ENCODE measurements at regions not wholly inside any gene's neighbourhood (a gene's known extent, or its start where the extent isn't known, plus 50 kb on each side); places are given as distances from the start of the nearest gene placed in this dataset.

- H3K36me3 ChIP-seq (ENCODE audit: control insufficient read depth in 4 of 4, insufficient read depth in 3 of 4, low read depth in 1 of 4, low read length in 3 of 4), result no peaks in the 10 kb centered on the region
- peaks cover 0 to 2% (median 0%) of the 10 kb centered on the region in 4 donors for H3K4me1 ChIP-seq (ENCODE audit: control insufficient read depth in 4 of 4, insufficient read depth in 4 of 4, low read length in 3 of 4)
- DNase-seq (ENCODE audit: low spot score), result no peak
- WGBS, result 85% methylated on average over 2 of the region's 2 CpGs
- H3K4me3 ChIP-seq (ENCODE audit: low read depth in 1 of 3, low read length in 3 of 3), result no peak overlapping the region
- no peak overlapping the region for H3K27ac ChIP-seq (ENCODE audit: low read depth in 1 of 2, low read length in 2 of 2)
- no peaks in the 10 kb centered on the region for H3K27me3 ChIP-seq (ENCODE audit: control insufficient read depth in 4 of 4, insufficient read depth in 4 of 4, low read length in 3 of 4)
- no peak overlapping the region for H3K9ac ChIP-seq (ENCODE audit: low read depth in 1 of 2, low read length in 2 of 2)
- TF ChIP-seq ATF3 (IDR thresholded peaks at IDR 0.05) (no peak), JUND (IDR thresholded peaks at IDR 0.05) (no peak), TAF1 (conservative IDR thresholded peaks at IDR 0.05) (no peak), FOXA2 (IDR thresholded peaks at IDR 0.05) (no peak), HNF4A (conservative IDR thresholded peaks at IDR 0.05) (no peak)
- no peaks in the 10 kb centered on the region for H3K9me3 ChIP-seq (ENCODE audit: control insufficient read depth in 4 of 4, low read length in 3 of 4)
Observed at GRCh38 chr1:228958741-228959140, 223.5 kb downstream of the RHOU start.

- H3K9ac ChIP-seq (ENCODE audit: low read depth in 1 of 2, low read length in 2 of 2), result no peak overlapping the region
- H3K27me3 ChIP-seq (ENCODE audit: control insufficient read depth in 4 of 4, insufficient read depth in 4 of 4, low read length in 3 of 4), result no peaks in the 10 kb centered on the region
- TF ChIP-seq REST (IDR thresholded peaks at IDR 0.05) (no peak), TAF1 (conservative IDR thresholded peaks at IDR 0.05) (no peak)
- no peak overlapping the region for H3K27ac ChIP-seq (ENCODE audit: low read depth in 1 of 2, low read length in 2 of 2)
- H3K9me3 ChIP-seq (ENCODE audit: control insufficient read depth in 4 of 4, low read length in 3 of 4), result no peaks in the 10 kb centered on the region
- DNase-seq (ENCODE audit: low spot score), result no peak
- H3K36me3 ChIP-seq (ENCODE audit: control insufficient read depth in 4 of 4, insufficient read depth in 3 of 4, low read depth in 1 of 4, low read length in 3 of 4), result no peaks in the 10 kb centered on the region
- peaks cover 0 to 3% (median under 1%) of the 10 kb centered on the region in 4 donors for H3K4me1 ChIP-seq (ENCODE audit: control insufficient read depth in 4 of 4, insufficient read depth in 4 of 4, low read length in 3 of 4)
- no peak overlapping the region for H3K4me3 ChIP-seq (ENCODE audit: low read depth in 1 of 3, low read length in 3 of 3)
- WGBS, result 73% methylated on average over 5 of the region's 5 CpGs
Observed at GRCh38 chr1:228960705-228961104, 225.4 kb downstream of the RHOU start.

DNA sequence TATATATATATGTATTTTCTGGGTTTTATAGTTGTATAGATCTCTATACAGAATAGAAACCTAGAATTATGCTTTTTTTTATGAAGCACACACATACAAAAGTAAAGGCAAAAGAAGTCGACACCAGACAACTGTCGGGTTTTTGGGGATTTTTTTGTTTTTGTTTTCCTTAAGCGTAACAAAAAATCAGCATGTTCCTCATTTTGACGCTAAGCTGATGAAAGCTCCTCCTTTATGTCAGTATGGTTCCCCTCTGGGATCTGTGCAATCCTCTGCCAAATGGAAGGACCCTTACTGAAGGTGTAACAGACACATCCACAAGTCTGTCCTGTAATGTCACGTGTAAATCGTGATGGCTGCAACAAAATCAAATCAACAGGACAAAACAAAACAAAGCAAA is 226.2 kb downstream of the RHOU start:
- H3K27me3 ChIP-seq (ENCODE audit: control insufficient read depth in 4 of 4, insufficient read depth in 4 of 4, low read length in 3 of 4), result no peaks in the 10 kb centered on the region
- 91% methylated on average over 6 of the region's 6 CpGs for WGBS
- no peak overlapping the region for H3K27ac ChIP-seq (ENCODE audit: low read depth in 1 of 2, low read length in 2 of 2)
- no peak for TF ChIP-seq ATF3 (IDR thresholded peaks at IDR 0.05)
- no peak for TF ChIP-seq HNF4G (IDR thresholded peaks at IDR 0.05)
- no peak for TF ChIP-seq REST (IDR thresholded peaks at IDR 0.05)
- no peak for TF ChIP-seq TAF1 (conservative IDR thresholded peaks at IDR 0.05)
- no peak for TF ChIP-seq NR2F2 (IDR thresholded peaks at IDR 0.05)
- TF ChIP-seq HNF4A (conservative IDR thresholded peaks at IDR 0.05), result no peak
- TF ChIP-seq FOXA2 (IDR thresholded peaks at IDR 0.05), result no peak
- TF ChIP-seq GABPA (IDR thresholded peaks at IDR 0.05 in 1 of 2, conservative IDR thresholded peaks at IDR 0.05 in 1 of 2), result no peak
- TF ChIP-seq RXRA (IDR thresholded peaks at IDR 0.05), result no peak
- TF ChIP-seq ZBTB33 (IDR thresholded peaks at IDR 0.05), result no peak
- no peak for TF ChIP-seq YY1 (IDR thresholded peaks at IDR 0.05)
- no peak for TF ChIP-seq EGR1 (IDR thresholded peaks at IDR 0.05; ENCODE audit: low read depth in 2 of 2)
- no peak for TF ChIP-seq FOXA1 (IDR thresholded peaks at IDR 0.05)
- no peak for TF ChIP-seq JUND (IDR thresholded peaks at IDR 0.05)
- TF ChIP-seq MAX (IDR thresholded peaks at IDR 0.05), result no peak
- TF ChIP-seq SP1 (IDR thresholded peaks at IDR 0.05), result no peak

More for the DNA sequence above, 226.2 kb downstream of the RHOU start:
- Histone ChIP-seq H3K36me3 (ENCODE audit: control insufficient read depth in 4 of 4, insufficient read depth in 3 of 4, low read depth in 1 of 4, low read length in 3 of 4) (no peaks in the 10 kb centered on the region), H3K9me3 (ENCODE audit: control insufficient read depth in 4 of 4, low read length in 3 of 4) (no peaks in the 10 kb centered on the region), H3K4me1 (ENCODE audit: control insufficient read depth in 4 of 4, insufficient read depth in 4 of 4, low read length in 3 of 4) (peaks cover 0 to 3% (median under 1%) of the 10 kb centered on the region in 4 donors), H3K9ac (ENCODE audit: low read depth in 1 of 2, low read length in 2 of 2) (no peak overlapping the region), H3K4me3 (ENCODE audit: low read depth in 1 of 3, low read length in 3 of 3) (no peak overlapping the region)
- no peak for DNase-seq (ENCODE audit: low spot score)

All from liver (tissue), 7 donors.